GM12874 (cell line): ENCODE measurements at regions not wholly inside any gene's neighbourhood (a gene's known extent, or its start where the extent isn't known, plus 50 kb on each side); places are given as distances from the start of the nearest gene placed in this dataset.

Experiments used
- TF ChIP-seq, protein P1 (sequence below): IDR thresholded peaks from 2 replicates; pipeline ENCODE4 v1.5.1; 2011; ENCODE audit warnings: low read depth, mild to moderate bottlenecking, control low read depth, low read length, moderate library complexity; ENCODE audit not compliant: insufficient read depth

DNA sequence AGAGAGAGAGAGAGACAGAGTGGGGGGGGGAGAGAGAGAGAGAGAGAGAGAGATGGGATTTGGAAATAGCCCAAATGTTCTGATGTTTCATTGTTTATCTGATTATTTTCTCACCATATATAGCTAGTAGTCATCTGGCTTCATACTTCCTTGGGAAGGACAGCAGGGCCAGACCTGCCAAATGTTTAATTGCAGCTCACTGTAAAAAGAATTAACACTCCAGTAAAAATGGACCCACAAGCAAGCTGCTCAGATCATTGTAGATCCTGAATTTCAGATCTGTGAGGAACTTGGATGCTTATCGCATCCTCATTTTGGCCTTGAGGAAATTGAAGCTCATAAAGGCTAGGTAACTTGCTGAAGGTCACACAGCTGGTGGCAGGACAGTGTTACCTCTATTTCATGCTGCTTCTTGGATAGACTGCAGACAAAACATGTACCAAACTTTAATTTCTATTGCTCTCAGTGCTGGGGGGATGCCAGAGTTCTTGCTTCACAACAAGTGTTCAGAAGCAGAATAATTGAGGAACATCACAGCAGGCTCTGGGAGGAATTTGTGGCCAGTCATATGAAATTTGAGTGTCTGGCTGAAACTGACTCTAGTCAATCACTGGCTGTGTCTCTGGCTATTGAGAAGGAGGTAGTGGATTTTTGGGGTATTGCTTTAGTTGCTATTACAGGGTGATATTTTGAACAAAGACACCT lies 223.5 kb downstream of the PIK3C3 start:
- TF ChIP-seq, protein P1, sequence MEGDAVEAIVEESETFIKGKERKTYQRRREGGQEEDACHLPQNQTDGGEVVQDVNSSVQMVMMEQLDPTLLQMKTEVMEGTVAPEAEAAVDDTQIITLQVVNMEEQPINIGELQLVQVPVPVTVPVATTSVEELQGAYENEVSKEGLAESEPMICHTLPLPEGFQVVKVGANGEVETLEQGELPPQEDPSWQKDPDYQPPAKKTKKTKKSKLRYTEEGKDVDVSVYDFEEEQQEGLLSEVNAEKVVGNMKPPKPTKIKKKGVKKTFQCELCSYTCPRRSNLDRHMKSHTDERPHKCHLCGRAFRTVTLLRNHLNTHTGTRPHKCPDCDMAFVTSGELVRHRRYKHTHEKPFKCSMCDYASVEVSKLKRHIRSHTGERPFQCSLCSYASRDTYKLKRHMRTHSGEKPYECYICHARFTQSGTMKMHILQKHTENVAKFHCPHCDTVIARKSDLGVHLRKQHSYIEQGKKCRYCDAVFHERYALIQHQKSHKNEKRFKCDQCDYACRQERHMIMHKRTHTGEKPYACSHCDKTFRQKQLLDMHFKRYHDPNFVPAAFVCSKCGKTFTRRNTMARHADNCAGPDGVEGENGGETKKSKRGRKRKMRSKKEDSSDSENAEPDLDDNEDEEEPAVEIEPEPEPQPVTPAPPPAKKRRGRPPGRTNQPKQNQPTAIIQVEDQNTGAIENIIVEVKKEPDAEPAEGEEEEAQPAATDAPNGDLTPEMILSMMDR, result no peak

DNA sequence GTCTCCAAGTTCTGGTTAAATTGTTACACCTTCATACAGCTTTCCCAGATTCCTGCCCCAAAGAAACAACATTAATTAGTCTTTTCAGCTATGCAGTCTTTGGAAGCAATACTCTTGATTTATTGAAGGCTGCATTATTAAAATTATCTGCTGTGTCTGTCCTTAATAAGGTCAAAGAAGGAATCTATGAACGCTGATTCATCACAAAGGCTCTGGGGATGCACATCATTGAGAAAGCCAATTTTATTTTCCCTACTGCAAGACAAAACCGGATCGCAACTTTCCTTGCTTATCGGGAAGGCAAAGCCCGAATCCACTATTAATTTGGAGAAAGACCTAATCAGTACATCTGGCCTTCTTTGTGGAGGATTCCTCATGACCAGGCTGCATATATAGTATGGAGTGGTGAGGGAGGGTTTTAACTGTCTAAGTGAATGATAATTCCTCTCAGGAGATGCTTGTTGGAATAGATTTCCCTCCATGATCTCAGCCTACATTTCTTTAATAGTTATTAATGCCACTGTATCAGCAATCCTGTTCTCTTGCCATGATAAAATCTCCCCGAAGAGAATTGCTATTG lies 224.6 kb downstream of the PIK3C3 start:
- TF ChIP-seq, protein P1, result no peak

DNA sequence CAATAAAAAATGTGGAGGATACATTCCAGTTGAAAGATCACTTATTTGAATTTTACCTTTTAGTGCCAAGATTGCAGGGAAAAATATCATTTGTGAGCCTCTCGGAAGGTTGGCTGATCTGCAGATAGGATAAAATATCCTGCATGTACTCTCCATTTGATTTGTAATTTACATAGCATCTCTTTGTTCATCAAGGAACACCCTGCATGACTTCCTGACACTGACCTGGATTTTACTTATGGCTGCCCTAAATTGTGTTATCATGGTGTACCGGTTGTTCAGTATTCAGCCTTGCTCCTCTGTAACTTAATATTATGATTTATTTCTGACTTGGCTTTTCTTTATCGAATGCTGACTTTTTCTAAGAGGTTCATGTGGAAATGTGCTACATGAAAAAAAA lies 226.4 kb downstream of the PIK3C3 start:
- TF ChIP-seq, protein P1, result no peak

DNA sequence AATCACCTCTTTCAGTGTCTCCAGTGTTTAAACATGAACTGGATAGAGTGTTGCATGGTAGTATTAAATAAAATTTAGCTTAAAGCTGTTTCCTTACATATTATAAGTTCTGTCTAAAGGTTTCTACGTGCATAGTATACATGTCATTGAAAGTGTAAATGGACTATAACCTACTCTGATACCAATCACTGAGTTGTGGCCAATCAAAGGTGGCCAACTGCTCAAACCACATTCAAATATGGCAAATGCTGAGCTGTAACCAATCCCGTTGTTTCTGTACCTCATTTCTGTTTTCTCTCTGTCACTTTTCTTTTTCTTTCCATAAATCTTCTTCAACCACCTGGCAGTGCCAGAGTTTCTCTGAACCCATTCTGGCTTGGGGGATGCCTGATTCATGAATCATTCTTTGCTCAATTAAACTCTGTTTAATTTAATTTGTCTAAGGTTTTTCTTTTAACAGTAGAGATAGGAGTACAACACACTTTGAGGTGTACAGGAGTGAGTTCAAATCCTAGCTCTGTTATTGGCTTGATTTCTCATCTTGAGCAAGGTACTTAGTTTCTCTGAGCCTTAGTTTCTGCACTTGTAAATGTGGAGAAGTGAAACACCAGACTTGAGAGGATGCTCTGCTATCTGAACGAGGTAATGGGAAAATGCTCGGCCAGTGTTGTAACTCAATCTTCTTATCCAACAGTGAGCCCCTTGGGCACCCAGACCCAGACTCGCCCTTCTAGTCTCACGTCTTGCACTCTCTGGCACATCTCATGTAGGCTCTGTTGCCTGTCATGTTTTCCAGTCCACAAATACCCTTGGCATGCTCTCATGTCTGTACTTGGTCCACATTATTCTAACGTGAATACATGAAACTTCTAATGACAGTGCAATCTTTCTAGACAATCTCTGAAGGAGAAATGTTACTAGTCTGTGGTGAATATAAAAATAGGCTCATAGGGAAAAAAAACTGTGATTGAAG lies 228.0 kb downstream of the PIK3C3 start:
- TF ChIP-seq, protein P1, result no peak

DNA sequence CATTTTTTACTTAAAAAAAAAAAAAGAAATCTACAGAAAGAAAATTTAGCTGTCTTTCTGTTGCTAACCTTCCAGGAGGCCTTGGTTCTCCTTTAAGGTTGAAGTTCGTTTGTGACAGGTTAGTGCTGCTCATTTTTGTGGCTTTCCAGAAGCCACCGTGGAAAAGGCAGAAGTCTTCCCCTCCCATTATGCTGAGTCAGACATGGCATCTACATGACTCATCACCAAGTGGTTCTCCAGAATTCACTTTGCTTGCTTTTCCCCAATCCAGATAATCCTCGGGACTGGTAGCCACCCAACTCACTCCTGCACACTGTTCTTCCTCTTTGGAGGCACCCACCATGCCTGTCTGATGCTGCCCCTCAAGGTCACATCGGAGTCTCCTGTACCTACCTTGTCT lies 228.7 kb downstream of the PIK3C3 start:
- TF ChIP-seq, protein P1, result no peak

DNA sequence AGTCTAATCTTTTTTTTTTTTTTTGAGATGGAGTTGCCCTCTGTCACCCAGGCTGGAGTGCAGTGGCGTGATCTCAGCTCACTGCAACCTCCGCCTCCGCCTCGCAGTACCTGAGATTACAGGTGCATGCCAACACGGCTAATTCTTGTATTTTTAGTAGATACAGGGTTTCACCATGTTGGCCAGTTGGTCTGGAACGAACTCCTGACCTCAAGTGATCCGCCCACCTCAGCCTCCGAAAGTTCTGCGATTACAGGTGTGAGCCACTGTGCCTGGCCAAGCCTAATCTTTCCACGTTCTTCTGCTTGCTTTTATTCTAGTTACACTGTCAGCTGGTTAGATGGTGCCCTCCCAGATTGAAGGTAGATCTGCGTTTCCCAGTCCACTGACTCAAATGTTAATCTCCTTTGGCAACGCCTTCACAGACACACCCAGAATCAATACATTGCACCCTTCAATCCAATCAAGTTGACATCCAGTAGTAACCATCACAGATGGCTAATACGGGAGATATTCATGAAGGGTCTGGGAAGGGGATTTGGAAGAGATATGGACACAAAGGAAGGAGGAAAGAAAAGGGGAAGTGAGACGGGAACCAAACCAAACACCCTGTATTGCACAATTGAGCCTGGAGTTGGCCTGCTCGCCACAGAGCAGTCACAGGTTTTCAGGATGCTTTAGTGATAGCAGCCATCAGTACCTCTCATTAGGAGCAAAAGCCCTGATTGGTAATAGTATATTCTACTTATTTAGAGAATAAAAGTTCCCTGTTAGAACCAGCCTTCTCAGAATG lies 229.8 kb downstream of the PIK3C3 start:
- TF ChIP-seq, protein P1, result no peak
